ENCODE measurements at regions not wholly inside any gene's neighbourhood (a gene's known extent, or its start where the extent isn't known, plus 50 kb on each side); places are given as distances from the start of the nearest gene placed in this dataset.

- TF ChIP-seq CTCF (IDR thresholded peaks at IDR 0.05) (no peak), POLR2A (IDR thresholded peaks at IDR 0.05) (no peak), EP300 (IDR thresholded peaks at IDR 0.05) (no peak)
Observed at GRCh38 chr9:106677374-106677773, 185.6 kb upstream of the ZNF462 start.
